ENCODE measurements at regions not wholly inside any gene's neighbourhood (a gene's known extent, or its start where the extent isn't known, plus 50 kb on each side); places are given as distances from the start of the nearest gene placed in this dataset.

GRCh38 chr9:99406939-99407338 lies 184.9 kb downstream of the SEC61B start:
- TF ChIP-seq, protein P1, sequence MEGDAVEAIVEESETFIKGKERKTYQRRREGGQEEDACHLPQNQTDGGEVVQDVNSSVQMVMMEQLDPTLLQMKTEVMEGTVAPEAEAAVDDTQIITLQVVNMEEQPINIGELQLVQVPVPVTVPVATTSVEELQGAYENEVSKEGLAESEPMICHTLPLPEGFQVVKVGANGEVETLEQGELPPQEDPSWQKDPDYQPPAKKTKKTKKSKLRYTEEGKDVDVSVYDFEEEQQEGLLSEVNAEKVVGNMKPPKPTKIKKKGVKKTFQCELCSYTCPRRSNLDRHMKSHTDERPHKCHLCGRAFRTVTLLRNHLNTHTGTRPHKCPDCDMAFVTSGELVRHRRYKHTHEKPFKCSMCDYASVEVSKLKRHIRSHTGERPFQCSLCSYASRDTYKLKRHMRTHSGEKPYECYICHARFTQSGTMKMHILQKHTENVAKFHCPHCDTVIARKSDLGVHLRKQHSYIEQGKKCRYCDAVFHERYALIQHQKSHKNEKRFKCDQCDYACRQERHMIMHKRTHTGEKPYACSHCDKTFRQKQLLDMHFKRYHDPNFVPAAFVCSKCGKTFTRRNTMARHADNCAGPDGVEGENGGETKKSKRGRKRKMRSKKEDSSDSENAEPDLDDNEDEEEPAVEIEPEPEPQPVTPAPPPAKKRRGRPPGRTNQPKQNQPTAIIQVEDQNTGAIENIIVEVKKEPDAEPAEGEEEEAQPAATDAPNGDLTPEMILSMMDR (IDR thresholded peaks at IDR 0.05 in 4 of 5, conservative IDR thresholded peaks at IDR 0.05 in 1 of 5) = no peak
- H3K4me3 ChIP-seq = no peak overlapping the region
- H3K4me1 ChIP-seq = peaks cover 2 to 5% of the 10 kb centered on the region in 2 donors
- no peak overlapping the region for H3K27ac ChIP-seq
- intact Hi-C loops (cut with DNase I; ENCODE audit: low total_unique reads) = no loop called here
- no peaks in the 10 kb centered on the region for H3K27me3 ChIP-seq
- DNase-seq (no peak), ATAC-seq (no peak)
- in situ Hi-C loops (cut with MboI; ENCODE audit: low sequenced_read_pairs in 4 of 4) = no loop called here
- no peaks in the 10 kb centered on the region for H3K36me3 ChIP-seq
- H3K9me3 ChIP-seq = no peaks in the 10 kb centered on the region

- in situ Hi-C loops (cut with MboI; ENCODE audit: low sequenced_read_pairs in 4 of 4) (no loop called here), intact Hi-C loops (cut with DNase I; ENCODE audit: low total_unique reads) (no loop called here)
- ATAC-seq = no peak
- Histone ChIP-seq H3K27ac (no peak overlapping the region), H3K36me3 (no peaks in the 10 kb centered on the region), H3K4me3 (no peak overlapping the region), H3K4me1 (no peaks in the 10 kb centered on the region), H3K27me3 (no peaks in the 10 kb centered on the region), H3K9me3 (no peaks in the 10 kb centered on the region)
- no peak for DNase-seq
- no peak for TF ChIP-seq POLR2A (IDR thresholded peaks at IDR 0.05)
Measured at GRCh38 chr9:99411068-99411467, 189.0 kb downstream of the SEC61B start.

DNA sequence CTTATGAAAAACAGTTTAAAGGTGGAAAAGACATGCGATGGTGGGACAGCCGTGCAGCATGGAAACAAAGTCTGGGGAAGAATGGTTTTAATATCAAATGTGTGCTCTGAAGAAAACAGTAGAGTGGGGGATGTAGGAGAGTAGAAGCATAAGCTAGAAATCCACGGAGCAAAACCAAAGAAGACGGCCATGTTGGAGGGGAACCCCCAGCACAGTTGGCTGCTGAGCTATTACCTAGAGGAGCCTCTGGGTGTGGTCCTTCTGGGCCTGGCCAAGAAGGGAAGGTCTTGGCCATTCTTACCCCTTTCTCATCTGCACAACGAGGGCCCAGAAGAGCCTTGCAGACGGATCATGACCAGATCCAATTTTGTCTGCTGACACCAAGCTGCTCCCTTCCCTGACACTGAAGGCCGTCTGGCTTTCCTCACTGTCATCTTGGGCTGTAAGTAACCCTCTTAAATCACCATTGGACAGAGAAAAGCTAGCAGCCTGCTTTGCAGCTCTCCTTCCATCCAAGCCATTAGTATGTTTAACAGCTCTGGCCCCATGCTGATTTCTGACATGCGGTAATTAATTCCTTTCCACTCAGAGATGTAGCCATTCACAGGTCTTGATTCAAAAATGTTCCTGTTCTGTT lies 189.5 kb downstream of the SEC61B start:
- ATAC-seq (no peak), DNase-seq (no peak)
- Histone ChIP-seq H3K27ac (no peak overlapping the region), H3K4me3 (no peak overlapping the region), H3K27me3 (no peaks in the 10 kb centered on the region), H3K9me3 (no peaks in the 10 kb centered on the region), H3K36me3 (no peaks in the 10 kb centered on the region), H3K4me1 (no peaks in the 10 kb centered on the region)
- in situ Hi-C loops (cut with MboI; ENCODE audit: low sequenced_read_pairs in 4 of 4) = no loop called here
- intact Hi-C loops (cut with DNase I; ENCODE audit: low total_unique reads) = no loop called here
- TF ChIP-seq, protein P1 (IDR thresholded peaks at IDR 0.05 in 4 of 5, conservative IDR thresholded peaks at IDR 0.05 in 1 of 5) = no peak
- no peak for TF ChIP-seq POLR2A (IDR thresholded peaks at IDR 0.05)

- H3K27ac ChIP-seq = no peak overlapping the region
- intact Hi-C loops (cut with DNase I; ENCODE audit: low total_unique reads) = no loop called here
Measured at GRCh38 chr9:99412606-99413005, 190.5 kb downstream of the SEC61B start.

DNA sequence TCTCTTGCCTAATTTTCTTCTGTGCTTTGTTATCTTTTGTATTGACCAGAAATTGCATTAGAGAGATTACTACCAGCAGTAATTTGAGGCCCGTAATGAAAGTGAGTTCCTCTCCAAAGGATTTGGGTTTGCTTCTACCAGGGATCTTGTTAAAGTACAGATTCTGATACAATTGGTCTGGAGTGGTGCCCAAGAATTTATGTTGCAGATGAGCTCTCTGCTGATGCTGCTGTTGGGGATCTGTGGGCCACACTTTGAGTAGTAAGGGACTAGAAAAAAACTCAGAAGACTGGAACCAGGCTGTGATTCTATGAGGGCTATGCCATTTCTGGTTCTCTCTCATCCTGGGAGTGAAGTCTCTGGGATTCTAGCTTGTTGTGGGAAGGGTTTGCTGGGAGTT lies 192.2 kb downstream of the SEC61B start:
- Histone ChIP-seq H3K27me3 (no peaks in the 10 kb centered on the region), H3K4me3 (no peak overlapping the region), H3K27ac (no peak overlapping the region), H3K9me3 (no peaks in the 10 kb centered on the region), H3K4me1 (no peaks in the 10 kb centered on the region), H3K36me3 (no peaks in the 10 kb centered on the region)
- no peak for TF ChIP-seq POLR2A (IDR thresholded peaks at IDR 0.05)
- TF ChIP-seq, protein P1 (IDR thresholded peaks at IDR 0.05 in 4 of 5, conservative IDR thresholded peaks at IDR 0.05 in 1 of 5) = no peak
- ATAC-seq (no peak), DNase-seq (no peak)
- intact Hi-C loops (cut with DNase I; ENCODE audit: low total_unique reads) = no loop called here
- in situ Hi-C loops (cut with MboI; ENCODE audit: low sequenced_read_pairs in 4 of 4) = no loop called here

More at GRCh38 chr9:99412606-99413005, 190.5 kb downstream of the SEC61B start:
- TF ChIP-seq, protein P1 (IDR thresholded peaks at IDR 0.05 in 4 of 5, conservative IDR thresholded peaks at IDR 0.05 in 1 of 5) = no peak
- H3K4me1 ChIP-seq = no peaks in the 10 kb centered on the region
- H3K9me3 ChIP-seq = no peaks in the 10 kb centered on the region
- H3K36me3 ChIP-seq = no peaks in the 10 kb centered on the region
- H3K27me3 ChIP-seq = no peaks in the 10 kb centered on the region
- in situ Hi-C loops (cut with MboI; ENCODE audit: low sequenced_read_pairs in 4 of 4) = no loop called here
- DNase-seq = no peak
- no peak for ATAC-seq
- no peak overlapping the region for H3K4me3 ChIP-seq
